Right lobe of liver (tissue), 4 donors: ENCODE measurements at regions not wholly inside any gene's neighbourhood (a gene's known extent, or its start where the extent isn't known, plus 50 kb on each side); places are given as distances from the start of the nearest gene placed in this dataset.

ENCODE experiments used
- POLR2A ChIP-seq: fragments of 450-650 bp; IDR thresholded peaks from one replicate; pipeline ENCODE4 v1.6.1; 2017; ENCODE audit warnings: antibody characterized with exemption, mild to moderate bottlenecking
- TF ChIP-seq, protein P1 (sequence below), 4 donors: fragments of 200-600 bp in 3 of 4; fragments of 450-650 bp in 1 of 4; IDR thresholded peaks; one replicate each; pipeline versions ENCODE4 v1.5.1 to v1.8.0; 2016 to 2022; ENCODE audit warnings: antibody characterized with exemption in 4 of 4, mild to moderate bottlenecking in 2 of 4
- donor health status: DM: no; HTN: no; CAD: no.
- donor health status: DM: no; HTN: no; CAD: no.
- donor health status: DM: no; HTN: yes; CAD: no.

- no peak for TF ChIP-seq POLR2A
- TF ChIP-seq, protein P1, sequence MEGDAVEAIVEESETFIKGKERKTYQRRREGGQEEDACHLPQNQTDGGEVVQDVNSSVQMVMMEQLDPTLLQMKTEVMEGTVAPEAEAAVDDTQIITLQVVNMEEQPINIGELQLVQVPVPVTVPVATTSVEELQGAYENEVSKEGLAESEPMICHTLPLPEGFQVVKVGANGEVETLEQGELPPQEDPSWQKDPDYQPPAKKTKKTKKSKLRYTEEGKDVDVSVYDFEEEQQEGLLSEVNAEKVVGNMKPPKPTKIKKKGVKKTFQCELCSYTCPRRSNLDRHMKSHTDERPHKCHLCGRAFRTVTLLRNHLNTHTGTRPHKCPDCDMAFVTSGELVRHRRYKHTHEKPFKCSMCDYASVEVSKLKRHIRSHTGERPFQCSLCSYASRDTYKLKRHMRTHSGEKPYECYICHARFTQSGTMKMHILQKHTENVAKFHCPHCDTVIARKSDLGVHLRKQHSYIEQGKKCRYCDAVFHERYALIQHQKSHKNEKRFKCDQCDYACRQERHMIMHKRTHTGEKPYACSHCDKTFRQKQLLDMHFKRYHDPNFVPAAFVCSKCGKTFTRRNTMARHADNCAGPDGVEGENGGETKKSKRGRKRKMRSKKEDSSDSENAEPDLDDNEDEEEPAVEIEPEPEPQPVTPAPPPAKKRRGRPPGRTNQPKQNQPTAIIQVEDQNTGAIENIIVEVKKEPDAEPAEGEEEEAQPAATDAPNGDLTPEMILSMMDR (IDR thresholded peaks at IDR 0.05), result no peak
These were observed 1009.4 kb upstream of the GOT2 start for GRCh38 chr16:59743504-59743903.
